ENCODE measurements at regions not wholly inside any gene's neighbourhood (a gene's known extent, or its start where the extent isn't known, plus 50 kb on each side); places are given as distances from the start of the nearest gene placed in this dataset.
A peak's percentile ranks its signal among the peaks of the same experiment; 100 is the strongest.
"Not testable (repeated sequence)": the region's sequence is repeated elsewhere in the genome, so short reads cannot be mapped to it uniquely, and the experiment has no call there.

GRCh38 chr1:58257003-58257402 lies 289.5 kb downstream of the OMA1 start:
- no peak overlapping the region for H3K4me3 ChIP-seq (ENCODE audit: low read depth, low read length)

GRCh38 chr1:58256546-58256945 lies 290.0 kb downstream of the OMA1 start:
- H3K4me3 ChIP-seq (ENCODE audit: low read depth, low read length), result no peak overlapping the region

- H3K4me3 ChIP-seq (ENCODE audit: low read depth, low read length), result no peak overlapping the region
Measured at GRCh38 chr1:58256041-58256440, 290.5 kb downstream of the OMA1 start.

GRCh38 chr1:58255192-58255591 lies 291.3 kb downstream of the OMA1 start:
- no peak overlapping the region for H3K4me3 ChIP-seq (ENCODE audit: low read depth, low read length)

GRCh38 chr1:58251430-58252073 lies 295.0 kb downstream of the OMA1 start:
- H3K4me3 ChIP-seq (ENCODE audit: low read depth, low read length), result no peak overlapping the region

GRCh38 chr1:58250587-58250948 lies 296.0 kb downstream of the OMA1 start:
- peak overlapping the region; percentile 47 for H3K4me3 ChIP-seq (ENCODE audit: low read depth, low read length)

- H3K4me3 ChIP-seq (ENCODE audit: low read depth, low read length), result peak overlapping the region; percentile 47
Measured at GRCh38 chr1:58249737-58250586, 296.6 kb downstream of the OMA1 start.

GRCh38 chr1:58249388-58249736 lies 297.2 kb downstream of the OMA1 start:
- peak overlapping the region; percentile 47 for H3K4me3 ChIP-seq (ENCODE audit: low read depth, low read length)

- H3K4me3 ChIP-seq (ENCODE audit: low read depth, low read length), result peak overlapping the region; percentile 47
Measured at GRCh38 chr1:58248791-58249190, 297.7 kb downstream of the OMA1 start.

GRCh38 chr1:58248072-58248471 lies 298.5 kb downstream of the OMA1 start:
- H3K4me3 ChIP-seq (ENCODE audit: low read depth, low read length), result no peak overlapping the region

- no peak overlapping the region for H3K4me3 ChIP-seq (ENCODE audit: low read depth, low read length)
Measured at GRCh38 chr1:58246549-58246948, 300.0 kb downstream of the OMA1 start.

GRCh38 chr1:58244872-58245271 lies 301.7 kb downstream of the OMA1 start:
- no peak overlapping the region for H3K4me3 ChIP-seq (ENCODE audit: low read depth, low read length)

- H3K4me3 ChIP-seq (ENCODE audit: low read depth, low read length), result no peak overlapping the region
Measured at GRCh38 chr1:58238846-58239245, 307.7 kb downstream of the OMA1 start.

- no peak overlapping the region for H3K4me3 ChIP-seq (ENCODE audit: low read depth, low read length)
Measured at GRCh38 chr1:58233729-58234128, 312.8 kb downstream of the OMA1 start.

GRCh38 chr1:58231204-58231603 lies 315.3 kb downstream of the OMA1 start:
- H3K4me3 ChIP-seq (ENCODE audit: low read depth, low read length), result no peak overlapping the region

- no peak overlapping the region for H3K4me3 ChIP-seq (ENCODE audit: low read depth, low read length)
Measured at GRCh38 chr1:58227604-58228003, 318.9 kb downstream of the OMA1 start.

GRCh38 chr1:58223522-58223921 lies 323.0 kb downstream of the OMA1 start:
- H3K4me3 ChIP-seq (ENCODE audit: low read depth, low read length), result no peak overlapping the region

- H3K4me3 ChIP-seq (ENCODE audit: low read depth, low read length), result no peak overlapping the region
Measured at GRCh38 chr1:58220836-58221472, 325.6 kb downstream of the OMA1 start.

GRCh38 chr1:58216169-58216568 lies 330.4 kb downstream of the OMA1 start:
- not testable (repeated sequence) for H3K4me3 ChIP-seq (ENCODE audit: low read depth, low read length)

- no peak overlapping the region for H3K4me3 ChIP-seq (ENCODE audit: low read depth, low read length)
Measured at GRCh38 chr1:58214674-58215073, 331.9 kb downstream of the OMA1 start.

GRCh38 chr1:58211869-58212268 lies 334.7 kb downstream of the OMA1 start:
- H3K4me3 ChIP-seq (ENCODE audit: low read depth, low read length), result no peak overlapping the region

- H3K4me3 ChIP-seq (ENCODE audit: low read depth, low read length), result no peak overlapping the region
Measured at GRCh38 chr1:58209575-58209974, 337.0 kb downstream of the OMA1 start.

Measured in iPS-11a (cell line).